GM18868 (cell line): ENCODE measurements at regions not wholly inside any gene's neighbourhood (a gene's known extent, or its start where the extent isn't known, plus 50 kb on each side); places are given as distances from the start of the nearest gene placed in this dataset.

ENCODE experiments used
- ATAC-seq: cut with Tn5 transposase; IDR thresholded peaks from one replicate; pipeline ENCODE4 v1.9.1; 2021; ENCODE audit warnings: mild to moderate bottlenecking, moderate library complexity; ENCODE audit not compliant: unreplicated experiment

DNA sequence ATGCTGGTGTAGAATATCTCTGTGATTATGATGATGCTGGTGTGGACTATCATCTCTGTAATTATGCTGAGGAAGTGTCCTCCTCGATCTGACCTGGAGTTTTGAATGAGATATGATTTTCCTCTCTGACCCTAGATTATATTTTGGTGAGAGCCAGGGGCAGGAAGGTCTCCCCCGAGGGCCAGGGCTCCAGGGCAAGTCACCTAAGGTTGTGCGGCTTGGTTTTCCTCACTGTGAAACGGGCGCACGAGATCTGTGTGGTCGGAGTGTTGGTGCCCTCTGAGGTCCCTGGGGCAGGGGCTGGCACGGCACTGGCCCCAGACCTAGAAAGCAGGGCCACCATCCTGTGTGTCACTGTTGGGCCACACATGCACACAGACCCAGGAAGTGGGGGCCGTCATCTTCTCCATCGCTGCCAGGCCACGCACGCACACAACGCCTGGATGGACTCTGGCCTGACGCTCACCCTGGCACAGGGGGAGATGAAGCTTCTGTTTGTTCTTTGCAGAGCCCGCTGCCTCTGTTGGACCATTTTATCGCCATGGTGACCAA, 67.7 kb upstream of the ZNF469 start:
- ATAC-seq: no peak

GRCh38 chr16:88315543-88316105, 67.1 kb upstream of the ZNF469 start:
- ATAC-seq: no peak

GRCh38 chr16:88316151-88316550, 66.6 kb upstream of the ZNF469 start:
- ATAC-seq: no peak

DNA sequence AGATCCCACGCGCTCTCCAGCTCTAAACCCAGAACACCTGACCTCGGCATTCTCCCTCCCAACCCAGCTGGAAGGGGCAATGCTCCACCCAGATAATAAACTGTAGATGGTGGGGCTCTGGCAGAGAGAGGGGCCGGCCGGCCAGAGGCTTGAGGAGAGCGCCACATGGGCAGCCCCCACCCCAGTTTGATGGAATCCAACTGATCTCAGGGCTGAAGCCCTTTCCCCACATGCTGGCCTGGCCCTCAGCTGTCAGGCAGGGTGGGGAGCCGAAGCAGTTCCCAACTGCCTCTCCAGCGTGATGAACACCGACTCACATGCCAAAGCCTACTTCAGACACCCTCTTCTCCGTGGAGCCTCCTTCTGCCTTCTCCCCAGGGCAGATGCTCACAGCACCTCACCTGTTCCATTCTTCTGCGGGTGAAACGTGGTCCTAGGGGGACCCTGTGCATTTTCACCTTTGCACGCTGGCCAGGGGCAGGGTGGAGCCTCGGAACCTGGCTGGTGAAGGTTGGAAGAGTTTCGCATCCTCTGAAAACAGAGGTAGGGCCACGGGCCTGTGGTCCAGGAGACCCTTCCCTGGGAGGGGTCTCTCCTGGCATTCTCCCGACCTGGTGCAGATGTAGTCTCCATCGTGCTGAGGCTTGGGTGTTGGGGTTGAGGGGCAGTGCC, 65.7 kb upstream of the ZNF469 start:
- ATAC-seq: no peak

- ATAC-seq: no peak
Observed at GRCh38 chr16:88317613-88317965, 65.2 kb upstream of the ZNF469 start.

DNA sequence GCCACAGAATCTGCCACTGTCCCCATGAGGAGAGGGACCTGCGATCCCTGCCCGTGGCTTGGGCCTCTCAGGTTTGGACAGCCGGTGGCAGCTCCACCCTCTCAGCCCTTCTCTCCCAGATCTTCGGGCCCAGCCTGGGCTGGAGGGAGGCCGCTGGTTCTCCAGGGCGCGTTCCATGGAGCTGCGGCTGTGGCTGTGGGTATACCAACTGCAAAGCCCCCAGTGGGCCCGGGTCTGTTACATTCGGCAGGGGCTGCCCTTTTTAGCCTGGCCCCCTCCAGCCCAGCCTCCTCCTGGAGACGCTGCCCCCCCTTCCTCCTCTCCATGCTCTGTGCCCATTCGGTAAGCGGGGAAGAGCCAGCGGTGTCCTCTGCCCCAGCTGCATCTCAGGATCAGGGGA, 64.7 kb upstream of the ZNF469 start:
- ATAC-seq: no peak

- ATAC-seq: no peak
Observed at GRCh38 chr16:88318521-88318920, 64.2 kb upstream of the ZNF469 start.

- ATAC-seq: no peak
Observed at GRCh38 chr16:88319116-88319965, 63.4 kb upstream of the ZNF469 start.

GRCh38 chr16:88320947-88321634, 61.7 kb upstream of the ZNF469 start:
- ATAC-seq: no peak

GRCh38 chr16:88321635-88322499, 60.9 kb upstream of the ZNF469 start:
- no peak for ATAC-seq

DNA sequence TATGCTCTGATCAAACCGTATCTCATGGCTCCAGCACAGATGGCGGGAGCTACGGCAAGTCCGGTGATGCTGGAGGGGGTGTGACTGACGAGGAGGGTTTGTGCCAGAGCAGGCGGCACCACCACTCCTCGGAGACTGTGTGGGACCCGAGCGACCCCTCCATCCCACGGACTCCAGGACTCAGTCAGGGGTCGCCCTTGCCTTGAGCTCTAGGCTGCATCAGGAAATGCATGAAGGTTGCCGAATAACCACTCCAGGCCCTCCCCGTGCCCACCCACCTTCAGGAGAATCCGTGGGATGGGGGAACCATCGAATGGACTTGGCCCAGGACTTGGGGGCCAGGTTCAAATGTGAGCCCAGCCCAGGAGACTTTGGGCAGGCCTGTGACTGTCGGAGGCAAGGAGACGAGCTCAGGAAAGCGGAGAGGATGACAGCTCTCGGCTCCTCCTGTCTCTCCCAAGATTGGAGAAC, 60.2 kb upstream of the ZNF469 start:
- no peak for ATAC-seq

GRCh38 chr16:88323041-88323440, 59.7 kb upstream of the ZNF469 start:
- ATAC-seq: no peak

DNA sequence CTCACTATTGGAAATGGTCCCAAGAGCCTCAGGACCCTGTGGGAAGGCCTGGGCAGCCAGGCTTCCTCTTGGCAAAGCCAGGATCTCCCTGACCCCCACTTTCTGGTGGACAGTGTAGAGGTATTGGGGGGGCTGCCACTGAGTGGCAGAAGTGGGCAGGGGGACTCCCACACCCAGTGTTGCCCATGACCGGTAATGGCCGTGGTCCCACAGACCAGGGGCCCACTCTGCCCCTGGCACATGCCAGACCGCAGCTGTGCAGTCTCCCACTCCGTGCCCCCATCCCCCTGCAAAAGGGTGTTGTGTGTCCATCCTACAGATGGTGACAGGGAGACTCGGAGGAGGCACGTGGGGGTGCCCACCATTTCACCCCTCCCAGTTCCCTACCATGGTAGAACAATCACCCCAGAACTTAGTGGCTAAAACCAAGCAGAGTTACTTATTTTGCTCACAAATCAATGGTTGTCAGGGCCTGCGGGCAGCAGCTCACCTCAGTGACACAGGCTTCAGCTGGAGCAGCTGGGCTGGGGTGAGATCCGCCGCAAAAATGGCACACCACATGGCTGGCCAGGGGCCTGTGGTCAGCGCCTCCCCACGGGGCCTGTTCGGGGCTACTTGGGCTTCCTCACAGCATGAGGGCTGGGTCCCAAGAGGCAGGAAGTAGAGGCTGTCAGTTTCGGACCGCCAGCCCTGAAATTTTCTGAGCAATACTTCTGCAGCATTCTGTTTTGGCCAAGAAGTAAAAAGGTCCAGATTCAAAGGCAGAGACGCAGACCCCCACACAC, 59.0 kb upstream of the ZNF469 start:
- no peak for ATAC-seq

- no peak for ATAC-seq
Observed at GRCh38 chr16:88325087-88325750, 57.5 kb upstream of the ZNF469 start.

DNA sequence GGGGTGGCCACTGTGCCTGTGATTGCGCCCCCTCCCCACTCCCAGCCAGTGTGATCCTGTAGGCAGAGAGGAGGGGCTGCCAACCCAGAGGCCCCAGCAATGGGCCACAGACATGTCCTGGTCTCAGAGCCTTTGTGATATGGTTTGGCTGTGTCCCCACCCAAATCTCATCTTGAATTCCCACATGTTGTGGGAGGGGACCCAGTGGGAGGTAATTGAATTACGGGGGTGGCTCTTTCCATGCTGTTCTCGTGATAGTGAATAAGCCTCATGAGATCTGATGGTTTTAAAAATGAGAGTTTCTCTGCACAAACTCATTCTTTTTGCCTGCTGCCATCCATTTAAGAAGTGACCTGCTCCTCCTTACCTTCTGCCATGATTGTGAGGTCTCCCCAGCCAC, 56.8 kb upstream of the ZNF469 start:
- ATAC-seq: no peak

DNA sequence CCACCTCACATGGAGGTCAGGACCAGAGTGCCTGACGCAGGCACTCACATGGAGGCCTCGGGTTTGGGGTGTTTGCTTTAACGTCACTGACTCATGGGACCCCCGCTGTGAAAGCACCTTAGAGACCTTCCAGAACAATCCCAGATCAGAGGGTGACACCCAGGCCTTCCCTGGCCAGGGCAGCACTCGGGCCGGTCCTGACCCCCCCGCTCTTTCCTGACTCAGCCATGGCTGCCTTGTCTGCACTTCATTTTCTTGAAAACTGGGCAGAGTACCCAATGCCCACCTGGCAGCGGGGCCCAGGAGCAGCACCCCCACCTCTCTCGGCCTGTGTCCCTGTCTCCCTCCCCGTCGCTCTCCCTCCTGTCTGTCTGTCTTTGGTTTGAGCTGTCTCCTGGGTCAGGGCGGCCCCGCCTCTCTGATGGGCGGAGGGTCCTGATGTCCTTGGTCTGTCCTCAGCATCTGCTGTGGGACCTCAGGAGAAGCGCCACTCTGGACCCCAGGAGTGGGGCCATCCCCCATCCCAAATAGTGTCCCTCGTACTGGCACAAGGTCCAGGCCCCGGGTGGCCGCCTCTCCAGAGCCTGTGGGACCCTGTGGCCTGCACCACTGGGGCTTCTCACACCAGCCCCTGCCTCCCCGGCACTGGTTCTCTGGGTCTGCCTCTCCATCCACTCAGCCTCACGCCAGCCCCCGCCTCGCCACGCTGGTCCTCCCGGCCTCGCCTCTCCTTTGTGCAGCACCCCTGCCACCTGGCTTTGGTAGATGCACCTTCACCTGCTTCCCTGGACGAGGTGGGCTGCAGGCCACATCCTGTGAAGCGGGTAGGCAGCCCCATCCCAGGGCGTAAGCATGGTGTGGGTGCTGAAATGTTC, 55.9 kb upstream of the ZNF469 start:
- ATAC-seq: no peak

DNA sequence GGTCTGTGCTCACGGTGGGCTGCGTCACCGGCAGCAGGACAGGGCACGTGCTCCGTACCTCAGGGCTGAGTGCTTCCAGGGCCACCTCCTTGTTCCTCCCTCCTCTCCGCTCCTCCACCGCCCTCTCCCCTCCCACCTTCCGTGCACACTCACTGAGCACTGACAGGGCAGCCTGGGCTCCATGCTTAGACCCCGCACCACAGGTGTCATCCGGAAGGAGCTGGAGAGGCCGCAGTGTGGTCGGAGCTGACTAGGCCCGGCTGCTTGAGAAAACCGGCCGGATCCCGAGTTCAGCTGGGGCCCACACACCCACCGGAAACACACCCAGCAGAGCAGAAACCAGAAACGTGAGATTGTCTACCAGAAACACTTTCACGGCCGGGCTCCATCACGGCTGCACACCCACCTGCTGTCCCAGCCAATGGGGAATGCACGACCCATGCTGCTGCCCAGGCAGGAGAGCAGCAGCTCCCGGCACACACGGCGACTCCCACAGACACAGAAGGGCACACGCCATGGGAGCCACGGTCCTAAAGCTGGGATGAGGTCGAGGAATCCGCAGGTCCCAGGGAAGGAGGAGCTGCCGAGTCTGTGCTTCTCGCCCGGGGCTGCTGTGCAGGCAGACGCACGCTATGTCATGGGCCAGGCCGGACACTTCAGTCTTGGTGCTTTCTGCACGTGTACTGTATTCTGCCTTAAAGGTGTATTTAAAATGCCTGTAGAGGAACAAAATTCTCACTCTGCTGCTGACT, 55.0 kb upstream of the ZNF469 start:
- ATAC-seq: no peak
